AG20443 (cell line): ENCODE measurements at regions not wholly inside any gene's neighbourhood (a gene's known extent, or its start where the extent isn't known, plus 50 kb on each side); places are given as distances from the start of the nearest gene placed in this dataset.

ENCODE experiments used
- DNase-seq: peaks from one replicate; pipeline ENCODE4 v3.0.0; 2012; ENCODE audit warnings: low spot score, mixed read lengths

DNA sequence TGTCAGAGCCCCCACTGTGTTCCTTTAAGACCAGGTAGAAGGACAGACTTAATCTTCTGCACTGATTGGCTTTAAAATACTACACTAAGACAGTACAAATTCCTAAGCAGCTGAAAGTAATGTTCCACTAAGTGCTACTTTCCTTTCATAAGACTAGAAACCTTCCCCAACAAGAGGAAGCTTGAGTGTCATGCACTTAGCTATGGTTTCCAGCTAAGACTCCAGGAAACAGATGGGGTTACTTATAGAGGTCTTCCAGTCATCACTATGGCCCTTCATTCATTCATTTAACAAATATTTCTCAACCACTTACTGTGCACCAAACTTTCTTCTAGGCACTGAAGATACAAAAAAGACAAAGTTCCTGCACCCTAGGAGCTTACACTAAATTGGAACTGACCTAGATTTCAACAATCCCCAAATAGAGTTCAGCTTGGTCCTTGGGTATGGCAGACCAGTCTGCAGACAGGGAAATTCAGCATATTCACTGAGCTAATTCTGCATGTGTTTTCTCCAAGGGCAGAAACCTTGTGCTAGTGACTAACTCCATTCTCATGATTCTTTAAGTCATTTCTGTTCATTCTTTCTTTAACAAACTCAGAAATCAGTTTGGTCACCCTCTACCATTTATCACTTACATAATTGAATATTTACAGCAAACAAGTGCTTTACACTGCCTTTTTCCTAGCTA lies 178.4 kb upstream of the MTNR1B start:
- no peak for DNase-seq

GRCh38 chr11:92791886-92792285 lies 177.6 kb upstream of the MTNR1B start:
- DNase-seq: no peak

DNA sequence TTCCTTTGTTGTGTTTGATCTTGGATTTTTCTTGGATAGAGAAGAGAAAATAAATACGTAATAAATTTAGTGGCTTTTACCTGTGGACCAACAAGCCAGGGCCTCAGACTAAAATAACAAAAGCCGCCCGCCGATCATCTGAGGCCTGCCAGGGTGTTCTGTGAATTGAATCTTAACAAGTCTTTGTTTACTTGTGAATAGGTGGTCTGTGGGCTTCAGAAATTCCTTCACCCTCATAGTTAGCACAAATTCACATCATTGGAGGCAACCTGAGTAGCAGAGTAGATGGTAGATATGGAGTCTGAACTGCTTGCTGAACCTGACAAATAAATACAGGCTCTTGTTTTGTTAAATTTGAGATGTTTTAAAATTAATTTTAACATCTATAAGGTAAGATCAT lies 176.3 kb upstream of the MTNR1B start:
- DNase-seq: no peak

DNA sequence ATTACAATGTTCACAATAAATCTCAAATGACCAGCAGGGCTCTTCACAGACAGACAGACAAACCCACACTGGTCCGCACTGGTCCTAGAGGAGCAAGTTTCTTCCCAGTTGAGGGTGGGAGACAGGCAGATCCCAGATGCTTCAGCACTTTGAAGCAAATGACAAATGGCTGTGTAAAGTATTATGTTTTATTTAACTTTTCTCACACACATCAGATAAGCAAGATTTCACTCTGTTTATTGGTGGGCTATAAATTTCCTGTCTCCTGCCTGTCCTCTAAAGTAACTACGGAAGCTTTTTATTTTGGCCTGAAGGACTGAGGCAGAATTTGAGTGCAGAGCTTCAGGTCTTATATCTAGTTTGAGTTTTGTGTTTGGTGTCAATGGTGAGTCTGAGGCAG lies 174.7 kb upstream of the MTNR1B start:
- DNase-seq: no peak

GRCh38 chr11:92796744-92797143 lies 172.7 kb upstream of the MTNR1B start:
- no peak for DNase-seq

DNA sequence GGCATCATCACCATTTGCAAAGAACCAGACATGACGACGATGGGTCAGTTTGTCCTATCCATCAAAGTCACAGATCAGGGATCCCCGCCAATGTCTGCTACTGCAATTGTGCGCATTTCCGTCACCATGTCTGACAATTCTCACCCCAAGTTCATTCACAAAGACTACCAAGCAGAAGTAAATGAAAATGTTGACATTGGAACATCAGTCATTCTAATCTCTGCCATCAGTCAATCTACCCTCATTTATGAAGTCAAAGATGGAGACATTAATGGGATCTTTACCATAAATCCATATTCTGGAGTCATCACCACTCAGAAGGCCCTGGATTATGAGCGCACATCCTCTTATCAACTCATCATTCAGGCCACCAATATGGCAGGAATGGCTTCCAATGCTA lies 171.6 kb upstream of the MTNR1B start:
- no peak for DNase-seq

GRCh38 chr11:92801685-92802084 lies 167.8 kb upstream of the MTNR1B start:
- DNase-seq: no peak

GRCh38 chr11:92802644-92803043 lies 166.8 kb upstream of the MTNR1B start:
- no peak for DNase-seq

GRCh38 chr11:92803391-92803790 lies 166.1 kb upstream of the MTNR1B start:
- DNase-seq: no peak

DNA sequence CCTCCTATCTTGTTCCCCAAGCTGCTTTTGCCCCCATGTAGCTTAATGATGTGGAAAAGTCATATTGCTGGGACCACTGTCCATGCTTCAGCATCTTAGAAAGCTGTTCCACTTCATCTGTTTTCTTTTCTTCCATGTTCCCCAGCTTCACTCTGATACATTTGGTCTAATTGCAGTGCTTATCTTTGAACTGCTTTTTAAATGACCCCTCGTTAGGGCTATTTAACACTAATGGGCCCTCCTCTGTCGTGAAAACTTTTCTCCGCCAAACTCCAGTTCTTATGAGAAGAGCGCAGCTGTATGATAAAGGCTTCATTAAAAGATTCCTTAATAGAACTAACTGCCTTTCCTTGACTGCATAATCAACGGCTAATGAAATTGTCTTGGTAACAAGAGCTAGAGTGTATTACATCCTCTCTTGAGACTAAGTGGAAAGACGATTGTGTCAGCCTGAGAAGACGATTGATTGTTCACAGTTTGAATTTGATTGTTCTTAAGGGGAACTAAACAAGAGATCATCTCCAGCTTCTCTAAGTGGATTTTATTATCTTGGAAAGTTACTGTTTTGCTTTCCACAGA lies 165.0 kb upstream of the MTNR1B start:
- DNase-seq: no peak

DNA sequence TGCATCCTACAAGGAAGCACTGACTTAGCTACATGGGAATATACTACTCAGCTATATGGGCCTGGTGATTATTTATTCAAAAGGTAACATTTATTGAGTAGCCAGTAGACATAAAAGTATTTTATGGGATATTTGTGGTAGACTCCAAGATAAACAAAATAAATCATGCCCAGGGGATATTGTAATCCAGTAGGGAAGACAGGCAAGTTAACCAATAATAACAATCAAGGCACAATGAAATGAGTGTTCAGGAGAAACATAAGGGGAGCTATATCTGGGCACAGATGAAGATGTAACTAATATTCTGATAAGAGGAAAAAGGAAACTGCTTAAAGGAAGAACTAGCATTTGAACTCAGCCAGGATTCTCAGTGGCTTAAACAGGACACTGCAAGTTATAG lies 161.4 kb upstream of the MTNR1B start:
- no peak for DNase-seq

GRCh38 chr11:92810423-92811064 lies 158.9 kb upstream of the MTNR1B start:
- no peak for DNase-seq

DNA sequence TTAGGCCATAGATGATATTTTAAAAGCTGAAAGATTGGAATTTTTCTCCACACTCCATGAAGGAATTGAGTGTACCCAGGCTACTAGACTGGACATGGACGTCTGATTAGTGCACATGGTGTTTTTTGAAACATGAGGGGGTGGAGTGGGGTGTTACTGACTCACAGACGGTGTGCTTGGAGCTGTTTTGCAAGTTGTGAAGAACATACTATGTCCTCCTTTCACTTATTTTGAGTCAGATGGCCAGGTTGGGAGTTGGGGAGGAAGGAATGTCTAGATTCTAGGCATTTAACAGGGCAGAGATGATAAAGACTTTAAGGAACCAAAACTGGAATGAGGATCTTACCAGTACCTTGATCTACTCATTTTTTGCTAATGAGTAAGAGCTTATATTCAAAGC lies 158.1 kb upstream of the MTNR1B start:
- DNase-seq: no peak

- no peak for DNase-seq
Observed at GRCh38 chr11:92812841-92813240, 156.6 kb upstream of the MTNR1B start.

- no peak for DNase-seq
Observed at GRCh38 chr11:92819830-92820229, 149.6 kb upstream of the MTNR1B start.

GRCh38 chr11:92820860-92821259 lies 148.6 kb upstream of the MTNR1B start:
- no peak for DNase-seq

DNA sequence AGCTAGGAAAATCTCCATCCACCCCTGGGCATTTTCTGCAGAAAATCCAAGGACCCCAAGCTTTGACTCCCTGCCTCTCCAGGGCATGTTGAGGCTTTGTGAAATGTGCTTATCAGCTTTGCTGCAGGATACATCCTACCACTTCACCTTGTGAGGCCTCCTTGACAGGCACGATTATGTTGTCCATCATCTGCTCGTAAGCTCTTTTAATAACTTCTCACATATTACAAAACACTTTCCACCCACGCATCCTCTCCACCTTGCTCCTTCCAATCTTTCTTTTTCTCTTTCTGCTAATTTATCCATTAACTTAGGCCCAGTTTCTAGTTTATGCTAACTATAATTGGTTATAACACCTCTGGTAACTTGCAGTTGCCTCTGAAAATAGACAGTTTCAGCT lies 147.0 kb upstream of the MTNR1B start:
- DNase-seq: no peak

- DNase-seq: no peak
Observed at GRCh38 chr11:92826136-92826535, 143.3 kb upstream of the MTNR1B start.

GRCh38 chr11:92826603-92827002 lies 142.8 kb upstream of the MTNR1B start:
- DNase-seq: no peak

GRCh38 chr11:92827132-92827531 lies 142.3 kb upstream of the MTNR1B start:
- DNase-seq: no peak

- no peak for DNase-seq
Observed at GRCh38 chr11:92828556-92828955, 140.9 kb upstream of the MTNR1B start.

- DNase-seq: no peak
Observed at GRCh38 chr11:92829121-92829520, 140.3 kb upstream of the MTNR1B start.

DNA sequence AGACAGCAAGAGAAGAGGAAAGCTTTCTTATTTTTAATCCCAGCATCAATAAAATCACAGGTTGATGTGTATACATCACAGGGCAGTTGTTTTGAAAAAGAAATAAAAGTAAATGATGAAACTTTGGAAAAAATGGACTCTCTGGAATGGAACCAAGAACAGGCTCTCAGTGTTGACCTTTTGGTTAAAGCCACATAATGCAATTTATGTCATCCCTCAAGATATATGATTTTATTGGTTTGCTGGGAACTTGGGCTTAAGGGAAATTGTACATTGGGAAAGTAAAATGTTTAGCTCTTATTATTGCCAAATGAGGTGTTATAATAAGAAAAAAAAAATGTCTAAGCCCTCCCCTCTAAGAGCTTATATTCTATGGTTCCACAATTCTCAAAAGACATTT lies 139.8 kb upstream of the MTNR1B start:
- no peak for DNase-seq
